ENCODE measurements at regions not wholly inside any gene's neighbourhood (a gene's known extent, or its start where the extent isn't known, plus 50 kb on each side); places are given as distances from the start of the nearest gene placed in this dataset.

GRCh38 chr4:134663742-134664141 lies 462.2 kb upstream of the PABPC4L start:
- TF ChIP-seq POLR2A (IDR thresholded peaks at IDR 0.05) (no peak), POLR2AphosphoS5 (IDR thresholded peaks at IDR 0.05) (no peak), EP300 (IDR thresholded peaks at IDR 0.05) (no peak)
- TF ChIP-seq, protein P1, sequence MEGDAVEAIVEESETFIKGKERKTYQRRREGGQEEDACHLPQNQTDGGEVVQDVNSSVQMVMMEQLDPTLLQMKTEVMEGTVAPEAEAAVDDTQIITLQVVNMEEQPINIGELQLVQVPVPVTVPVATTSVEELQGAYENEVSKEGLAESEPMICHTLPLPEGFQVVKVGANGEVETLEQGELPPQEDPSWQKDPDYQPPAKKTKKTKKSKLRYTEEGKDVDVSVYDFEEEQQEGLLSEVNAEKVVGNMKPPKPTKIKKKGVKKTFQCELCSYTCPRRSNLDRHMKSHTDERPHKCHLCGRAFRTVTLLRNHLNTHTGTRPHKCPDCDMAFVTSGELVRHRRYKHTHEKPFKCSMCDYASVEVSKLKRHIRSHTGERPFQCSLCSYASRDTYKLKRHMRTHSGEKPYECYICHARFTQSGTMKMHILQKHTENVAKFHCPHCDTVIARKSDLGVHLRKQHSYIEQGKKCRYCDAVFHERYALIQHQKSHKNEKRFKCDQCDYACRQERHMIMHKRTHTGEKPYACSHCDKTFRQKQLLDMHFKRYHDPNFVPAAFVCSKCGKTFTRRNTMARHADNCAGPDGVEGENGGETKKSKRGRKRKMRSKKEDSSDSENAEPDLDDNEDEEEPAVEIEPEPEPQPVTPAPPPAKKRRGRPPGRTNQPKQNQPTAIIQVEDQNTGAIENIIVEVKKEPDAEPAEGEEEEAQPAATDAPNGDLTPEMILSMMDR (IDR thresholded peaks at IDR 0.05), result no peak

All from upper lobe of left lung (tissue), 4 donors.